Mesodermal cell (in vitro differentiated cells): ENCODE measurements at regions not wholly inside any gene's neighbourhood (a gene's known extent, or its start where the extent isn't known, plus 50 kb on each side); places are given as distances from the start of the nearest gene placed in this dataset.
"Not testable (repeated sequence)": the region's sequence is repeated elsewhere in the genome, so short reads cannot be mapped to it uniquely, and the experiment has no call there.

ENCODE experiments used
- H3K27ac ChIP-seq: 2 replicates; pipeline ENCODE4 v1.7.0; 2013; ENCODE audit warnings: mild to moderate bottlenecking, low read depth, low read length, moderate library complexity; ENCODE audit not compliant: severe bottlenecking
- H3K36me3 ChIP-seq: 2 replicates; pipeline ENCODE4 v1.7.1; 2013; ENCODE audit warnings: mild to moderate bottlenecking, low read length, moderate library complexity; ENCODE audit not compliant: control insufficient read depth, insufficient read depth
- H3K4me1 ChIP-seq: one replicate; pipeline ENCODE4 v1.7.1; 2013; ENCODE audit warnings: mild to moderate bottlenecking, low read length; ENCODE audit not compliant: insufficient read depth, control insufficient read depth, poor library complexity, severe bottlenecking
- H3K4me3 ChIP-seq: 2 replicates; pipeline ENCODE4 v1.7.0; 2013; ENCODE audit warnings: low read length, control low read depth, mild to moderate bottlenecking; ENCODE audit not compliant: insufficient read depth, poor library complexity, severe bottlenecking; ENCODE audit errors: extremely low read depth
- H3K9me3 ChIP-seq: 2 replicates; pipeline ENCODE4 v1.7.1; 2013; ENCODE audit warnings: mild to moderate bottlenecking, low read length, moderate library complexity; ENCODE audit not compliant: control insufficient read depth
- WGBS, 2 experiments: methylation state at CpG; one replicate each; pipeline ENCODE4 v1.1.5; 2013; ENCODE audit warnings: missing lambda C conversion rate in 2 of 2; ENCODE audit not compliant: insufficient coverage in 2 of 2; 5-methylcytosine and 5-hydroxymethylcytosine counted together

- Histone ChIP-seq H3K4me1 (no peaks in the 10 kb centered on the region), H3K9me3 (no peaks in the 10 kb centered on the region), H3K4me3 (no peak overlapping the region), H3K36me3 (no peaks in the 10 kb centered on the region), H3K27ac (no peak overlapping the region)
- 85% methylated on average over 5 of the region's 7 CpGs for WGBS, 2 experiments
Measured at GRCh38 chr16:16934660-16935059, 536.1 kb downstream of the XYLT1 start.

- WGBS, 2 experiments: 93 to 100% methylated on average over 3 of the region's 4 CpGs
- not testable (repeated sequence) for H3K27ac ChIP-seq, H3K4me3 ChIP-seq, H3K9me3 ChIP-seq, H3K36me3 ChIP-seq, H3K4me1 ChIP-seq
Measured at GRCh38 chr16:16935909-16936308, 534.9 kb downstream of the XYLT1 start.

GRCh38 chr16:16937576-16937975 lies 533.2 kb downstream of the XYLT1 start:
- Histone ChIP-seq H3K9me3 (no peaks in the 10 kb centered on the region), H3K36me3 (no peaks in the 10 kb centered on the region)
- WGBS, 2 experiments: 88 to 100% methylated on average over 1 to 2 of the region's 2 CpGs

DNA sequence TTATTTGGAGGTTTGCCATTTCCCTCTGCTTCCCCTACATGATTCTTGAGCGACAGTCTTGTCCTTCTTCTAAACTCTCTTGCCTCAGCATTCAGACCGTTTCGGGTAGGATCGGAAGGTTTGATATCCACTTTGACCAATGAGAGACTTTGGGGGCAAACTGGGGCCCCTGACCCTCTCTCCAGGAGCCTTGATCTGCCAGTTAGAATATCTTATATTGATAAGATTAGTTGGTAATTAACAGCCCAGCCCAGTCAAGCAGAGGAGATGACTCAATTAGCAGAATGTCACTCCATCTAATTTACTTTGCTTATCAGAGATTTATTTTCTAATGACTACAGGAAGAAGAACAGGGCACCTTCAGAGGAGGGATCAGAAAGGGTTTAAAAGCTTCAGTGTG lies 532.8 kb downstream of the XYLT1 start:
- Histone ChIP-seq H3K27ac (no peak overlapping the region), H3K36me3 (no peaks in the 10 kb centered on the region), H3K9me3 (no peaks in the 10 kb centered on the region), H3K4me1 (no peaks in the 10 kb centered on the region), H3K4me3 (no peak overlapping the region)
- 65 to 68% methylated on average over 4 of the region's 4 CpGs for WGBS, 2 experiments

More at GRCh38 chr16:16937576-16937975, 533.2 kb downstream of the XYLT1 start:
- Histone ChIP-seq H3K4me1 (no peaks in the 10 kb centered on the region), H3K27ac (no peak overlapping the region), H3K4me3 (no peak overlapping the region)

GRCh38 chr16:16938980-16939379 lies 531.8 kb downstream of the XYLT1 start:
- Histone ChIP-seq H3K27ac (no peak overlapping the region), H3K9me3 (no peaks in the 10 kb centered on the region), H3K36me3 (no peaks in the 10 kb centered on the region), H3K4me3 (no peak overlapping the region), H3K4me1 (no peaks in the 10 kb centered on the region)
- WGBS, 2 experiments: no CpG with 5 or more reads among the region's 3 CpGs

DNA sequence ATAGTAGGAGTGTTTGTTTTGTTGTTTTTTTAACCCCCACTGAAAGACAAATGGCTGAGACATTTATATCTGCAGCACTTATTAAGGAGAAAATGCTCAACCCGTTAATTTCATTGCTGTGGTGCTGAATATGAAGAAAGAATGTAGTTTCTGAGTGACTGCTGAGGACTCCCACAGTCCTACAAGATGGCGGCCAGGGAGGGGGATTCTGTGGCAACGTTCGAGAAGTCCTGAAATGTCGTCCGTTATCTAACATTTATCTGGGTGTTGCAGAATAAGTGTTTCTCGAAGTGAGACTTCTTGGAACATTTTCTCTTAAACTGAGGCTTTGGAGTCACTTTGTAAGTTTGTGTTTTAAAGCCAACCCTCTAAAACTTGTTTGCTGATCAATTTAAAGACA lies 530.4 kb downstream of the XYLT1 start:
- WGBS, 2 experiments: 53 to 61% methylated on average over 6 to 7 of the region's 7 CpGs
- Histone ChIP-seq H3K36me3 (no peaks in the 10 kb centered on the region), H3K4me1 (no peaks in the 10 kb centered on the region), H3K27ac (no peak overlapping the region), H3K9me3 (no peaks in the 10 kb centered on the region), H3K4me3 (no peak overlapping the region)

GRCh38 chr16:16942849-16943248 lies 527.9 kb downstream of the XYLT1 start:
- WGBS, 2 experiments: 80 to 96% methylated on average over 3 to 4 of the region's 6 CpGs
- not testable (repeated sequence) for H3K27ac ChIP-seq, H3K4me1 ChIP-seq, H3K36me3 ChIP-seq, H3K4me3 ChIP-seq, H3K9me3 ChIP-seq

DNA sequence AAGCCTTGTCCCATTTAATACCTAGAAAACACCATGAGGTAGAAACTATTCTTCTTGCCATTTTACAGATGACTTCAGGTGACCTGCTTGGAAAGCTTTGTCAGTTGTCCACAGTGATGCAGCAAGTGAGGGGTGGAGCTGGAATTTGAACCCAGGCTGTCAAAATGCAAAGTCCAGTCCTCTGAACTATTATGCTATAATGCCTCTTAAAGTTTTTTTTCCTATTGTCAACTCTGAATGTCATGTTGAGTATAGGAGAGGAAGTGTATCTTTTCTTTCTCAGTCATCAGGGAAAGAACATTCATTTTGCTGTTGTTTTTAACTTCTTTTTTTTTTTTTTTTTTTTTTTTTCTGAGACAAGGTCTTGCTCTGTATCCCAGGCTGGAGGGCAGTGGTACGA lies 525.6 kb downstream of the XYLT1 start:
- no peaks in the 10 kb centered on the region for H3K36me3 ChIP-seq
- no peaks in the 10 kb centered on the region for H3K4me1 ChIP-seq

DNA sequence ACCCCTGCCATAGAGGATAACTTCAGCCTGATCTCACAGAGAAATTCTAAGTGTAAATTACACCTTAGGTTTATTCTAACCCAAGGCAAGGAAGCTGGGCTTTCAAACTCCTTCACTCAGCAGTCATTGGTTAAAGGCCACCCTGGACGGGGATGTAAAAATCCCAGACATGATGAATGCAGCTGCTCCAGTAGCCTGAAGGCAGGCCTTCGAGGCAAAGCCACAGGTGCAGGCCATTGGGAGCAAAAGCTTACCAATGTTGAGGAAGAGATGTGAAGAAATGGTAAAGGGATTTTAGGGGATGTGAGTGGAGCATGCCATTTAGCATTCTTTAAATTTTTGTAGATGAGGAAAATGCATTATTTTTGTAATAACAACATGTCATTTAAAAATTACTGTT lies 514.4 kb downstream of the XYLT1 start:
- WGBS, 2 experiments: 94 to 100% methylated on average over 1 to 2 of the region's 2 CpGs
- H3K27ac ChIP-seq: no peak overlapping the region
- H3K4me1 ChIP-seq: no peaks in the 10 kb centered on the region
- H3K36me3 ChIP-seq: no peaks in the 10 kb centered on the region
- H3K4me3 ChIP-seq: no peak overlapping the region
- H3K9me3 ChIP-seq: no peaks in the 10 kb centered on the region

More for the DNA sequence above, 525.6 kb downstream of the XYLT1 start:
- no peak overlapping the region for H3K4me3 ChIP-seq
- no peak overlapping the region for H3K27ac ChIP-seq
- WGBS, 2 experiments: 86 to 100% methylated on average over 1 of the region's 1 CpG
- no peaks in the 10 kb centered on the region for H3K9me3 ChIP-seq

DNA sequence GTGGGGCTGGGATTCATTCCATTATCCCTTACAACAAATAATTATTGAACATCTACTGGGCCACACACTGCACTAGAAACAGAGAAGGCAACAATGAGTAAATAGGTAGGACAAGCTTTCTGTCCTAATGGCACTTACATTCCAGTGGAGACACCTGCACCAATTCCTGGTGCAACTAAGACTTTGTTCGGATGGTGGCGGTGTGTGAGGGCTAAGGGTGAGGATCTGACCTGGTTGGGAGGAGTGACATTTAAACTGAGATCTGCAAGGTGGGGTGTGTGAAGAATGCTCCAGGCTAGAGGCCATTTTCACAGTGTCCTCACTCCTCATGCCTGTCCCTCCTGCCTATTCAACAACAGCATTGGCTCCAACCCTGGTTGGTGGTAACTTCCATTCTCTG lies 510.0 kb downstream of the XYLT1 start:
- no peaks in the 10 kb centered on the region for H3K9me3 ChIP-seq
- H3K36me3 ChIP-seq: no peaks in the 10 kb centered on the region
- H3K4me1 ChIP-seq: no peaks in the 10 kb centered on the region
- no peak overlapping the region for H3K27ac ChIP-seq
- no peak overlapping the region for H3K4me3 ChIP-seq
- WGBS, 2 experiments: no CpG with 5 or more reads among the region's 2 CpGs

GRCh38 chr16:16966439-16966838 lies 504.3 kb downstream of the XYLT1 start:
- Histone ChIP-seq H3K9me3 (no peaks in the 10 kb centered on the region), H3K27ac (no peak overlapping the region), H3K4me1 (no peaks in the 10 kb centered on the region), H3K4me3 (no peak overlapping the region), H3K36me3 (no peaks in the 10 kb centered on the region)
- 67% methylated on average over 1 of the region's 2 CpGs; no CpG with 5 or more reads in 1 of the 2 experiments for WGBS, 2 experiments
